K562 (cell line): ENCODE measurements at regions not wholly inside any gene's neighbourhood (a gene's known extent, or its start where the extent isn't known, plus 50 kb on each side); places are given as distances from the start of the nearest gene placed in this dataset.

Source experiments
- CBX8 ChIP-seq: fragments of 200-600 bp; sonication (generic); IDR thresholded peaks from 2 replicates; pipeline ENCODE4 v1.6.1; 2012; ENCODE audit warnings: borderline replicate concordance, mixed run types, low read depth, mild to moderate bottlenecking, moderate library complexity, mixed read lengths, low read length, control low read depth, inconsistent platforms; ENCODE audit not compliant: poor library complexity, severe bottlenecking; ENCODE audit errors: extremely low read depth
- CREB1 ChIP-seq, 2 experiments: sonication (generic) in 1 of 2; formaldehyde crosslinking in 1 of 2; IDR thresholded peaks; 2 replicates each; pipeline versions ENCODE4 v1.6.1 to v1.8.0; 2012 to 2022; ENCODE audit warnings: inconsistent platforms in 1 of 2, mild to moderate bottlenecking in 1 of 2, missing genetic modification reagents in 1 of 2, moderate library complexity in 1 of 2
- EP300 ChIP-seq: IDR thresholded peaks from 2 replicates; pipeline ENCODE4 v1.6.1; 2012; ENCODE audit warnings: low read length, improper control_type of control experiment
- EZH2 ChIP-seq: IDR thresholded peaks from 2 replicates; pipeline ENCODE4 v1.6.1; 2012; ENCODE audit warnings: low read depth, mild to moderate bottlenecking, inconsistent platforms, low read length, borderline replicate concordance
- GATAD2A ChIP-seq: fragments of 450-650 bp; IDR thresholded peaks from 2 replicates; pipeline ENCODE4 v1.6.1; 2017
- ILF3 ChIP-seq: fragments of 450-650 bp; IDR thresholded peaks from 2 replicates; pipeline ENCODE4 v1.6.1; 2018; ENCODE audit warnings: antibody characterized with exemption, mild to moderate bottlenecking, moderate library complexity, borderline replicate concordance
- PHF20 ChIP-seq: fragments of 450-650 bp; IDR thresholded peaks from 2 replicates; pipeline ENCODE4 v1.6.1; 2018; ENCODE audit not compliant: partially characterized antibody
- POLR2A ChIP-seq: fragments of 450-650 bp; conservative IDR thresholded peaks from 2 replicates; pipeline ENCODE4 v1.6.1; 2016
- TAF7 ChIP-seq: fragments of 450-650 bp; IDR thresholded peaks from 2 replicates; pipeline ENCODE4 v1.6.1; 2016; ENCODE audit warnings: missing genetic modification characterization, missing compliant biosample characterization
- ZFX ChIP-seq: sonication (generic); formaldehyde crosslinking; IDR thresholded peaks from 2 replicates; pipeline ENCODE4 v1.8.0; 2022; ENCODE audit warnings: mild to moderate bottlenecking, missing genetic modification reagents, moderate library complexity
- ZNF830 ChIP-seq: fragments of 250-450 bp; sonication (Bioruptor Pico); IDR thresholded peaks from 2 replicates; pipeline ENCODE4 v1.5.0; 2021; ENCODE audit warnings: mild to moderate bottlenecking
- TF ChIP-seq, protein P1 (sequence below): sonication (generic); formaldehyde crosslinking; IDR thresholded peaks from 2 replicates; pipeline ENCODE4 v1.9.0; 2022; ENCODE audit warnings: mild to moderate bottlenecking, missing genetic modification reagents
- TF ChIP-seq, protein P2 (sequence below), 3 experiments: IDR thresholded peaks in 2 of 3; conservative IDR thresholded peaks in 1 of 3; 2 replicates each; pipeline ENCODE4 v1.5.1; 2011 to 2012; ENCODE audit warnings: low read length in 3 of 3, mild to moderate bottlenecking in 3 of 3, control low read depth in 2 of 3, improper control_type of control experiment in 1 of 3, inconsistent platforms in 1 of 3, low read depth in 1 of 3, mixed read lengths in 1 of 3, moderate library complexity in 1 of 3; ENCODE audit not compliant: insufficient read depth in 2 of 3
- TF ChIP-seq, protein P3 (sequence below): IDR thresholded peaks from 2 replicates; pipeline ENCODE4 v1.6.1; 2016; ENCODE audit warnings: missing genetic modification characterization, missing compliant biosample characterization

DNA sequence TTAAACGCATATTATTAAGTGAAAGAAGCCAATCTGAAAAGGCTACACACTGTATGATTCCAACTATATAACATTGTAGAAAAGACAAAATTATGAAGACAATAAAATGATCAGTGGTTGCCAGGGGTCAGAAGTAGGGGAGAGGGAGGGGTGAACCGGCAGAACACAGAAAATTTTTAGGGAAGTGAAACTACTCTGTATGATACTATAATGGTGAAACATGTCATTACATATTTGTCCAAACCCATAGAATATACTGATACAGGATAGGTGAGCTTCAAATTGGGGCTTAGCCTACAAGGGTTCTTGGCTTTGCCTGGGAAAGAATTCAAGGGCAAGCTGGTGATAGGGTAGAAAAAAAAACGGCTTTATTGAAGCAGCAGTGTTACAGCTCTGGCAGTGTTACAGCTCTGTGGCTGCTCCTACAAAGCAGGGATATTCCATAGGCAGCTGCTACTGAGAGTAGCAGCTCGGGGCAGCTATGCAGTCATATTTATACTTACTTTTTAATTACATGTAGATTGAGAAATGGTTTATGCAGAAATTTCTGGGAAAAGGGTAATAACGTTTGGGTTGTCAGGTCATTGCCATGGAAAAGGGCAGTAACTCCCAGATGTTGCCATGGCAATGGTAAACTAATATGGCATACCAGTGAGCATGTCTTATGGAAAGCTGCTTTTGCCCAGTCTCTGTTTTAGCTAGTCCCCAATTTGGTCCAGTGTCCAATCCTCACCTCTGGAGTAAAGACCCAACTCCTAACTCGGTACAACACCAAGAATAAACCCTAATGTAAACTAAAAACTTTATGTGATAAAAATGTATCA is 125.1 kb upstream of the SLC25A36 start:
- TF ChIP-seq, protein P1, sequence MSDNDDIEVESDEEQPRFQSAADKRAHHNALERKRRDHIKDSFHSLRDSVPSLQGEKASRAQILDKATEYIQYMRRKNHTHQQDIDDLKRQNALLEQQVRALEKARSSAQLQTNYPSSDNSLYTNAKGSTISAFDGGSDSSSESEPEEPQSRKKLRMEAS (CRISPR knock-in tag) = no peak
- TF ChIP-seq CBX8 (no peak), EP300 (no peak), TAF7 (tag) (no peak), EZH2 (no peak), ZNF830 (no peak), ILF3 (no peak), ZFX (CRISPR knock-in tag) (no peak), POLR2A (no peak), GATAD2A (no peak), PHF20 (no peak), CREB1 (IDR thresholded peaks at IDR 0.05) (no peak), CREB1 (CRISPR knock-in tag; IDR thresholded peaks at IDR 0.05) (no peak)
- TF ChIP-seq, protein P2, sequence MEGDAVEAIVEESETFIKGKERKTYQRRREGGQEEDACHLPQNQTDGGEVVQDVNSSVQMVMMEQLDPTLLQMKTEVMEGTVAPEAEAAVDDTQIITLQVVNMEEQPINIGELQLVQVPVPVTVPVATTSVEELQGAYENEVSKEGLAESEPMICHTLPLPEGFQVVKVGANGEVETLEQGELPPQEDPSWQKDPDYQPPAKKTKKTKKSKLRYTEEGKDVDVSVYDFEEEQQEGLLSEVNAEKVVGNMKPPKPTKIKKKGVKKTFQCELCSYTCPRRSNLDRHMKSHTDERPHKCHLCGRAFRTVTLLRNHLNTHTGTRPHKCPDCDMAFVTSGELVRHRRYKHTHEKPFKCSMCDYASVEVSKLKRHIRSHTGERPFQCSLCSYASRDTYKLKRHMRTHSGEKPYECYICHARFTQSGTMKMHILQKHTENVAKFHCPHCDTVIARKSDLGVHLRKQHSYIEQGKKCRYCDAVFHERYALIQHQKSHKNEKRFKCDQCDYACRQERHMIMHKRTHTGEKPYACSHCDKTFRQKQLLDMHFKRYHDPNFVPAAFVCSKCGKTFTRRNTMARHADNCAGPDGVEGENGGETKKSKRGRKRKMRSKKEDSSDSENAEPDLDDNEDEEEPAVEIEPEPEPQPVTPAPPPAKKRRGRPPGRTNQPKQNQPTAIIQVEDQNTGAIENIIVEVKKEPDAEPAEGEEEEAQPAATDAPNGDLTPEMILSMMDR (IDR thresholded peaks at IDR 0.05 in 2 of 3, conservative IDR thresholded peaks at IDR 0.05 in 1 of 3; ENCODE audit: insufficient read depth in 2 of 3, low read depth in 1 of 3, low read length in 3 of 3) = no peak
- TF ChIP-seq, protein P3, sequence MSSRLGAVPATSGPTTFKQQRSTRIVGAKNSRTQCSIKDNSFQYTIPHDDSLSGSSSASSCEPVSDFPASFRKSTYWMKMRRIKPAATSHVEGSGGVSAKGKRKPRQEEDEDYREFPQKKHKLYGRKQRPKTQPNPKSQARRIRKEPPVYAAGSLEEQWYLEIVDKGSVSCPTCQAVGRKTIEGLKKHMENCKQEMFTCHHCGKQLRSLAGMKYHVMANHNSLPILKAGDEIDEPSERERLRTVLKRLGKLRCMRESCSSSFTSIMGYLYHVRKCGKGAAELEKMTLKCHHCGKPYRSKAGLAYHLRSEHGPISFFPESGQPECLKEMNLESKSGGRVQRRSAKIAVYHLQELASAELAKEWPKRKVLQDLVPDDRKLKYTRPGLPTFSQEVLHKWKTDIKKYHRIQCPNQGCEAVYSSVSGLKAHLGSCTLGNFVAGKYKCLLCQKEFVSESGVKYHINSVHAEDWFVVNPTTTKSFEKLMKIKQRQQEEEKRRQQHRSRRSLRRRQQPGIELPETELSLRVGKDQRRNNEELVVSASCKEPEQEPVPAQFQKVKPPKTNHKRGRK (tag) = no peak
